ENCODE measurements at regions not wholly inside any gene's neighbourhood (a gene's known extent, or its start where the extent isn't known, plus 50 kb on each side); places are given as distances from the start of the nearest gene placed in this dataset.
"Not testable (repeated sequence)": the region's sequence is repeated elsewhere in the genome, so short reads cannot be mapped to it uniquely, and the experiment has no call there.

DNA sequence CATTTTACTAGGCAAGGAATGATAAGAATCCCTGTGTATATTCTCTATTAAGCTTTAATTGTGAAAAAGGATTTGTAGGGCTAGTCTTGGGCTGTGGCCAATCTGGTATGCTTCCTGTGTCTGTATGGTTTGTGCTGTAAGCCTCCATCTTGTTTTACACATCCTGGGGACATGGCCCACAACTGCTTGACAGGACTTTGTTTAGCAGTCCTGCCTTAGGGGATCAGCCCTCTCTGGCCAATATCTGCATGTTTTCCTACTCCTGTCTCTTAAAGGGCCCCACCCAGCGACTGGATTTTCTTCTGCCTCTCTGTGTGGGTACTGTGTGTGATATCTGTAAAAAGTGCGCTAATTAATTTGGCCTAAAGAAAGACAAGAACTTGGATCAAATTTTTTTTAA is 813.2 kb downstream of the PLA2G4A start:
- no peak for DNase-seq
- no peak for ATAC-seq
- intact Hi-C loops (cut with micrococcal nuclease): no loop called here

DNA sequence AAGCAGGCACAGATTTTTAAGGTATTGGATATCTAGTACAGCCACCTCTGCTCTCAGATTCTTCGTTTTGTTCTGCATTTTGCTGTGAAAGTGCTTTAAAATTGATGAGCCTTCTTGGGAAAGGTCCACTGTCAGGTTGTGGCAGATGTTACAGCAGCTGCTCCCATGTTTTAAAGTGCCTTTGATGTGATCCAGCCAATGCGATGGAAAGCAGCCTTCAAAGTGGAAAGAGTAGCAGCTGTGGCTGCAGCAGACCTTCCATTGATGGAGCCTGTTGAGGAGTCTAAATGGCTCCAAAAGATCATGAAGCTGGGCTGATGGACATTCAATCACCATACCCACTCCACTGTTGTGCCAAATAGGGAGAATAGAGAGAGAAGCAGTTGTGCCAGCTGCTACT is 816.9 kb downstream of the PLA2G4A start:
- DNase-seq (no peak), ATAC-seq (no peak)
- intact Hi-C loops (cut with micrococcal nuclease): no loop called here

DNA sequence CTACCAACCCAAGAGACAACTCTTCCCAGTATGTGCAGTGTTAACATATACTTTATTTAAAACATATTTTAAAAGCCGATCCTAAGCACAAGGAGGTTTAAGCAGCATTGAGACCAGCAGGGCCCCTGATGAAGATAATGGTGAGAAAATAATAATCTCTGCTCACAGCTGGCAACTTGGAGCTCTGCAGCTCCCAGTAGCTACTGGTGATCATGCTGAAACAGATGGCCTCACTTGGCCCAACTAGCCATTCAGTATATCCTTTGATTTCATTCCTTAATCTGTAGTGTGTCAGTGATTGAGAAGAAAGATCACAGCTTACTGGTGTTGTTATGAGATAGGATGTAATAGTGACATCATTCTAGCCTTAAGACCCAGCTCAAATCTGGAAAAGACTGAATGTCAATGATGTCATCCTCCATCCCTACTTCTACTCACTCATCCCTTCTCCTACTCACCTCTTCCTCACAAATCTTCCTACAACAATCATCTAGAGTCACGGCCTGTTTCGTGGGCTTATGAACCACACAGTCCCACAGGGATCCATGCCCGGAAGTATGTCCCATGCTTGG is 817.9 kb downstream of the PLA2G4A start:
- no peak for ATAC-seq
- intact Hi-C loops (cut with micrococcal nuclease): no loop called here
- no peak for DNase-seq

DNA sequence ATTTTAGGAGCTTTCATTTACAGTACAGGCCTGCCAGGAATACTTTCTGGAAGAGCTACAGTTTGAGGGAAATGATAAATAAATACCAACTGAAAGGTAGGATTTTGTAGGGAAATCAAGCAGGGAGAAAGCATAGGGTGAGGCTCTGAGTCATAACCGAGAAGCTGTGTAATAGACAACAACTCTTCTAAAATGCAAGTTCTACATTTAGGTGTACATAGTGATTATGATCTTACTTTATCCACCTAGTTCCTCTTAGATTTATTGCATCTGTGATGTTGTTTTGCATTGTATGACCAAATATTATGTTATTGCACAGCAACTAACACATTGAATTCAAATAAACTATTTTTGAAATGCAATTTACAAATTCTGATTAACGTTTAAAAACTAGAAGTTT is 819.3 kb downstream of the PLA2G4A start:
- DNase-seq (no peak), ATAC-seq (no peak)
- intact Hi-C loops (cut with micrococcal nuclease): no loop called here

DNA sequence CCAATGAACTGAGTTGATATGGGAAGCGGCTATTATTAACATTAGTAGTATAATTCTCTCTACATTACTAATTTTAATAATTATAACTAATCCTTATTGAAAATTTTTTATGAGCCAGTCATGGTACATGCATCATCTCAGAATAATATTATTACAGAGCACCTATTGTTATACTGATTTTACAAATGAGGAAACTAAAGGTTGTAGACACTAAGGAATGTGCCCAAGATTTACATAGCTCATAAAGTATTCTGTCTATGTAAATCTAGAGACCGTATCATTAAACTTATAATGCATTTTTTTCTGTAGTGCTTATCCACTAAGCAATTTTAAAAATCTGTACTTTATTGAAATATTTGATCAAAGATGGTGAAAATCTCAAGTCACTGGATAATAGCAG is 825.9 kb downstream of the PLA2G4A start:
- intact Hi-C loops (cut with micrococcal nuclease): no loop called here
- DNase-seq: no peak
- no peak for ATAC-seq

DNA sequence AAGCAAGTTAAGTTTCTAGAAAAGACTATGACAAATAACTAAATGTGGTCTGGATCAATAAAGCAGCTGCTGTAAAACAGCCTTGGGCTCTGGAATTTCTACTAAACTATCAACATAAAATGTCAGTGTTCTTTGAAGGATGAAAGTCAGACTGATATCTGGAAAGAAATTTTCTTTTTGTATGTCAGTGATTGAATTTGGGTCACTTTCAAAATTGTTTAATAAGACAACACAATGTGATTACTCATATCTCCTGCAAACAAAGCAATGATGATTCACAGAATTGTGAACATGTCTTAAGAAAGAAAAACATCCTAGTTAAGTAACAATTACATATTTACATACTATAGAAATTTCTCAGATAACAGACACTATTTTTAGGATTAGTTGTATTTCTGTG is 826.4 kb downstream of the PLA2G4A start:
- ATAC-seq: no peak
- DNase-seq: no peak
- intact Hi-C loops (cut with micrococcal nuclease): no loop called here

DNA sequence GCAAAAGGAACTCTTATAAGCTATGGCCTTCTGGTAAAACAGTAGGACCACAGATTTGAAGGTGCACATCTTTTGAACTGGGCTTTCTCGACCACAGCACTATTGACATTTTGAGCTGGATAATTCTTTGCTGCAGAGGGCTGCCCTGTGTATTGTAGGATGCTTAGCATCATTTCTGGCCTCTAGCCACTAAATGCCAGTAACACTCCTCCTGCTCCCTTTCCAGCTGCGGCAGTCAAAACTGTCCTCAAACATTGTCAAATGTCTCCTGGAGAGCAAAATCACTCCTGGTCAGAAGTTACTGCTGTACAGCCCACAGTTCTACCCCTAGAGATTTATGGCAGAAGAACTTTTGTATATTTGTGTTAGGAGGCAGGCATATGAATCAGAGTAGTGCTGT is 836.7 kb downstream of the PLA2G4A start:
- ATAC-seq (no peak), DNase-seq (no peak)
- intact Hi-C loops (cut with micrococcal nuclease): no loop called here

DNA sequence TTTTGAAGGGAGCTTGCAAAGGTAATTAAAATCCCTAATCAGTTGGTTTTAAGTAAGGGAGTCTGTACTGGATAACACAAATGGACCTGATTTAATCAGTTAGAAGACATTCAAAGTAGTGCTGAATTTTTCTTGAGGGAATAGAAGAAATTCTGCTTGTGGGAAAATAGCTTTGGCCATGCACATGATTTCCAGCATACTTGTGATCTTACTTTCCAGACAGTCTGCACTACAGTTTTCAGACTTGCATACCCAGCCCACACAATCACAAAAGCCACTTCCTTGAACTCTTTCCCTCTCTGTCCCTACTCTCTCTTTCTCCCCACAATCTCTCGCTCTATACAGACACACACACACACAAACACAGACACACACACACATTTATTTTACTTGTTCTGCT is 852.1 kb downstream of the PLA2G4A start:
- intact Hi-C loops (cut with micrococcal nuclease): no loop called here
- ATAC-seq (no peak), DNase-seq (no peak)

DNA sequence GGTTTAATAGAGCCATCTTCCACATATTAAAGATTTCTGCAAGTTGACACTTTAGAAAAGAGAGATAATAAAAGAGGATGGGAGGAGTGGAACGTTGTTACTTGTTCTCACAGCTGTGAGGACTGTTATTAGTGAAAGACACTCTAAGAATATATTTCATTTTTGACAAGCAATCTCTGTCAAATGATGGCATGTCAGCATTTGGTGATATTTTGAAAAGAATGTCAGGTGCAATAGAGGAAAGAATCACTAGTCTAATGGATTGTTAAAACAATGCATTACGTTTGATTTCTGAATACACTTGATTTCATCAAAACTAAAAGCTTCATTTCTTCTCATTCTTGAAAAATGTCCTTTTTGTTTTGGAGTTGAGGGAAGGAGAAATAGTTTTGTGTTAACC is 853.4 kb downstream of the PLA2G4A start:
- no peak for DNase-seq
- intact Hi-C loops (cut with micrococcal nuclease): no loop called here
- ATAC-seq: no peak

DNA sequence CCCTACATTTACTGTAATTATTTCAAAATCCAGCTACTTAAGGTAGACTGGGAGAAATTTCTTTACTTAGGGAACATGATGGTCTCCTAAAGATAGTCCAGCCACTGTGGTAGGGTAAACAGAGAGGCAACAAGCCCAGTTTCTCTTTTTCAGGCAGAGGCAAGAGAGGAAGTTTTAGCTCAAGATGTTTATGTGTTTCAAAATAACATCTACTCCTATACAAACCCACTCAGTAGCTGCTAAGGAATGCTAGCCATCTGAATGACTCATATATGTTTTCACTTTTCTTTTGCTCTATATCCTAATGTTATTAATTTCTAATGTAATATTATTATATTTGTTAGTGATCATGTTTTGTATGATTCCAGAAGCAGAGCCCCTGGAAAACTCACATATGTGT is 856.6 kb downstream of the PLA2G4A start:
- no peak for ATAC-seq

DNA sequence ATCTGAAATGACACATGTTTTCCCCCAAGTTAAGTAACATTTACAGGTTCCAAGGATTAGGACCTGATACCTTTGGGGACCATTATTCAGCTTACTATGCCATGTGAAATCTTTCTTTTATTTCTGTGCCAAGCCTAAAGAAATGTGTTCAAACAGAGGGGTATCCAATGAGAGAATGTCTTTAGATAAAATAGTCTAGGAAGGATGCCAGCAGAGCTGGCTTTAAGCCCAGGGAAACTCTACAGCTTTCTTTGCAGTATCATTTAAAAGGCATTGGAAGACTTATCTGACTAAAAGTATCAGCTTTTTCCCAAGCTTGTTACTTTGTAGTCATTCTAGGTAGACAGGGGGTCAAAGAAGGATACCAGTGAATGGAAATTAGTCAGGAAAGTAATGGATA is 860.4 kb downstream of the PLA2G4A start:
- ATAC-seq: no peak

More for the DNA sequence above, 856.6 kb downstream of the PLA2G4A start:
- DNase-seq: no peak
- intact Hi-C loops (cut with micrococcal nuclease): no loop called here

DNA sequence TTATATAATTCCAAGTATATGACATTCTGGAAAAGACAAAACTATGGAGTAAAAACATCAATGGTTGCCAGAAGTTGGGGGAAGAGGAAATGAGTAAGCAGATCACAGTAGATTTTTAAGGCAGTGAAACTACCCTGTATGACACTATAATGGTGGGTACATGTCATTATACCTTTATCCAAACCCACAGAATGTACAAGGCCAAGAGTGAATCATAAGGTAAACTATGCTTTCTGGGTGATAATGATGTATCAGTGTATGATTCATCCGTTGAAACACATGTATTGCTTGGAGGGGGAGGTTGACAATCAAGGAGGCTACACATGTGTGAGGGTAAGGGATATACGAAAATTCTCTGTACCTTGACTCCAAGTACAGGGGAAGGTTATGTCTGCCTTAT is 862.7 kb downstream of the PLA2G4A start:
- no peak for DNase-seq
- intact Hi-C loops (cut with micrococcal nuclease): no loop called here
- no peak for ATAC-seq

More for the DNA sequence above, 860.4 kb downstream of the PLA2G4A start:
- no peak for DNase-seq
- intact Hi-C loops (cut with micrococcal nuclease): no loop called here

DNA sequence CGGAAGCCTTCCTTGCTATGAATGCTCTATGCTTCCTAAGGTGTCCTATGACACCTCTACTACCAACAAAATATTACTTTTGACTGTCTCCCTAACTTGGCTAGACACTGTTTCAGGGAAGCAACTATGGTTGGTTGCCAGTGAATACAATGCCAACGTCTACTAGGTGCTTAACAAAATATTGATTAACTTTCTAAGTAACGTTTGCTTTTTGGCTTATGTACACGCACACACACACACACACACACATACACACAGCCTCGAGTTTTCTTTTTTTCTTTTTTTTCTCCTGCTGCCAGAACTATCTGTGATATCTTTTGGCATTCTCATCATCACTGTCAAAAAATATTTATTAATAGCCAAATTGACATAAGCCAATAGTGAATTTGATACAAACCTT is 864.0 kb downstream of the PLA2G4A start:
- no peak for DNase-seq
- no peak for ATAC-seq
- intact Hi-C loops (cut with micrococcal nuclease): no loop called here

DNA sequence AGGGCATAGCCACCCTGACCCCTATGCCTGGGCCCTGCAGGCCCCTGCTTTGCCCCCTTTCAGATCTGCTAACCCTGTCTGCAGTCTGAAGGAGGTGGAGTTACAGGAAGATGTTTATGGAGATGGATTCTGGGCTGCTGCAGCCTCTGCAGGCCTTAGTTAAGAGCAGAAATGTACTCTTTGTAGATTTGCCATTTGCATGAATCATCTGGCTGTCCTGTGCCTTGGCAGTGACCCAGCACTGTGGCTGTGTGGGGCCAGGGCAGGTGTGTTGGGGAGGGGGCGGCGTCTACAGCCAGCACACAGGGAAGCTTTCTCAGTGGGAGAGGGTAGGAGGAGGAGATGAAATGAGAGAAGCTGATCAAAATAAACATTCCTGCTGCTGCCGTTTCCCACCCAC is 867.3 kb downstream of the PLA2G4A start:
- intact Hi-C loops (cut with micrococcal nuclease): no loop called here
- DNase-seq (no peak), ATAC-seq (no peak)

DNA sequence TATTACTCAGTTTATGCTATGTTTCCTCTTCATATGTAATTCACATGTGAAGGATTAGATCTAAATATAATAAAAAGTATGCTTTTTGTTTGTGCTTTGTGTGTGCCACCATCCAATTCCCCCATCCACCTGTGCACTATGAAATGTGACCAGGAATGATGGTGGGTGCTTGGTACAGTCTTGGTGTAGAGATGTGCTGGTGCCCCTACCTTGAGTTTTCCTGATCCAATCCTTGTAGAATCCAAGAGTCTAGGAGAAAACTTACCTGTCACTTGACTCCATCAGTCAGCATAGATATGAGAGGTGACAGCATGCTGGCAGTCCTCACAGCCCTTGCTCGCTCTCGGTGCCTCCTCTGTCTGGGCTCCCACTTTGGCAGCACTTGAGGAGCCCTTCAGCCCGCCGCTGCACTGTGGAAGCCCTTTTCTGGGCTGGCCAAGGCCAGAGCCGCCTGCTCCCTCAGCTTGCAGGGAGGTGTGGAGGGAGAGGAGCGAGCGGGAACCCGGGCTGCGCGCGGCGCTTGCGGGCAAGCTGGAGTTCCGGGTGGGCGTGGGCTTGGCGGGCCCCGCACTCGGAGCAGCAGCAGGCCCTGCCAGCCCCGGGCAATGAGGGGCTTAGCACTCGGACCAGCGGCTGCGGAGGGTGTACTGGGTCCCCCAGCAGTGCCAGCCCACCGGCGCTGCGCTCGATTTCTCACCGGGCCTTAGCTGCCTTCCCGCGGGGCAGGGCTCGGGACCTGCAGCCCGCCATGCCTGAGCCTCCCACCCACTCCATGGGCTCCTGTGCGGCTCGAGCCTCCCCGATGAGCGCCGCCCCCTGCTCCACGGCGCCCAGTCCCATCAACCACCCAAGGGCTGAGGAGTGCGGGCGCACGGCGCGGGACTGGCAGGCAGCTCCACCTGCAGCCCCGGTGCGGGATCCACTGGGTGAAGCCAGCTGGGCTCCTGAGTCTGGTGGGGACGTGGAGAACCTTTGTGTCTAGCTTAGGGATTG is 874.7 kb downstream of the PLA2G4A start:
- DNase-seq; intact Hi-C loops (cut with micrococcal nuclease): not testable (repeated sequence)

DNA sequence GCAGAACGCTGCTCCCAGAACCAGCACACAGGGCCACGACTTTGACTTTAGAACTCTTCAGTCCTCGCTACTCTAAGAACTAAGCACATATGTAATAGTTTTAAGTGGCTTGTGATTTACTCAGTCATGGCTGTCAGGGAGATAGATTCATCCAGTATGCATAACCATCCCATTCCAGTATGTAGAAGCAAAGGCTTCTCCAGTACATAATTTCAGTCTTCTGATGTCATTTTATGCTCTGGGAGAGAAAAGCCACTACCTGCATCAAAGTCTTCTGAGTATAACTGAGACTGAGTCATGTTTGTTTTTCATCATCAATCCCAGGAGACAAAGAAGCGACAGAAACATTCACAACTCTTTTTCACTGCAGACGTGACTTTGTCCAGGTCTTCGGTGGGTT is 885.7 kb downstream of the PLA2G4A start:
- no peak for DNase-seq
- intact Hi-C loops (cut with micrococcal nuclease): no loop called here
- no peak for ATAC-seq

More for the DNA sequence above, 874.7 kb downstream of the PLA2G4A start:
- not testable (repeated sequence) for ATAC-seq

DNA sequence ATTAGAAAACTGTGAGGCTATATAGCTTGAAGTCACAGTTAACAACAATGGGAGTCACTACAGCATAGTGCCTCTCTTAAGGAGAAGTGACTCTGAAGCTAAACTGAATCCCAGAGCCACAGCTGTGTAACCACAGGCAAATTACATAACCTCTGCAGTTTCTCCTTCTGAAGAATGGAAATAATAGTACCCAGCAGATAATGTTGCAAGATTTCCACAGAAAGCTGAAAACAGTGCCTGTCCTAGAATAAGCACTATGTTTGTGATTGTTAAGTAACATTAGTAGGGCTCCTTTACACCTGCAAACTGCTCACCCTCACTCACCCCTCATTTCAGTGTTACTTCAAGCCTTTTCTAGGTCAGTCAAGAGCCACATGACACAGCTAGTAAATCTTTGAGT is 886.7 kb downstream of the PLA2G4A start:
- no peak for ATAC-seq
- DNase-seq: no peak
- intact Hi-C loops (cut with micrococcal nuclease): no loop called here

DNA sequence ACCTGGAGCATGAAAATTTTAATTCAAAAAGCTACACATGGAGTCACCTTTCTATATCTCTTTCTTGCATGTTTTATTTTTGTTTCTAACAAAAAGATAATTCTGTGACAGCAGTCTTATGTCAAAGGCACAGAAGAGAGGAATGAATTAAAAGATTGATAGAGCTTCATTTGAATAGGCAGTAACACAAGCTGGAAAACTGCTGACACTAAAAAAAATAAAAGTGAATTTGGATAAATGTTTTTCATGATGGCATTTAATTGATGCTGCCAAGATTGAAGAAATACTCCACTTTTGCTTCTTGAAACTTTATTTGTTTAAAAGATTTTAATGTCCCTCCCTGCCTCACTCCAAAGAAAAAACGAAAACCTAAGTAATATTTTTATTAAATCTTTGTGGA is 887.4 kb downstream of the PLA2G4A start:
- ATAC-seq (no peak), DNase-seq (no peak)
- intact Hi-C loops (cut with micrococcal nuclease): no loop called here

DNA sequence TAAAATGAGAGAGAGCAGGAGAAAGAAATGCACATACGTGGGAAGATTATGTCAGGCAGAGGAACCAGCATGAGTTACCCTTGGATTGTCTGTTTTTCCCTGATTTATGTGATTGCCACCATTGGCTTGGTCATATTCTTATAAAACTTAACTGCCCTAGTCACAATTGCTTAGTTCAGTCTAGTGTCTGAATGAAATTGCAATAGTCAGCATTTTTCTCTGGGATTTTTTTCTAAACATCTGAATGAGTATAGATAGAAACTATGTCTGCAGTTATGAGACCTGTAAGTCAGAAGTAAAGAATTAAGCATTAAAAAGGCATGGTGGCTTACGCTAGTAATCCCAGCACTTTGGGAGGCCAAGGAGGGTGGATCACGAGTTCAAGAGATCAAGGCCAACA is 889.8 kb downstream of the PLA2G4A start:
- intact Hi-C loops (cut with micrococcal nuclease): no loop called here
- ATAC-seq: no peak
- DNase-seq: no peak

DNA sequence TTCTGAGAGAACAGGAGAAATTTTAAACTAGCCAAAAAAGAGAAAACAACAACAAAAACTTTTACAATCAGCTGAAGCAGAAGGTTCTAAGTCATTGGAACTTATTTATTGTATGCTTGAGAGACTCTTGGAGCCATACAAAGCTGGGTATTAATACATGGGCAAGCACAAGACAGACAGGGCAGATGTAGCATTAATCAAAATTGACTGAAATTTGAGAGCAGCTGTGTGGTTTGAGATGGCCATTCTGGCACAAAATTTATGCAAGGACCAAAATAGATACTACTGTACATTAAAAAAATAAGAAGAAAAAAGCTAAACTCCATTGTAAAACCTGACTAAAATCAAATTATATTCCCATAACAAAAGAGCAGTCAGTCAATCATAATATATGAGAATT is 892.5 kb downstream of the PLA2G4A start:
- no peak for DNase-seq
- intact Hi-C loops (cut with micrococcal nuclease): no loop called here
- no peak for ATAC-seq

DNA sequence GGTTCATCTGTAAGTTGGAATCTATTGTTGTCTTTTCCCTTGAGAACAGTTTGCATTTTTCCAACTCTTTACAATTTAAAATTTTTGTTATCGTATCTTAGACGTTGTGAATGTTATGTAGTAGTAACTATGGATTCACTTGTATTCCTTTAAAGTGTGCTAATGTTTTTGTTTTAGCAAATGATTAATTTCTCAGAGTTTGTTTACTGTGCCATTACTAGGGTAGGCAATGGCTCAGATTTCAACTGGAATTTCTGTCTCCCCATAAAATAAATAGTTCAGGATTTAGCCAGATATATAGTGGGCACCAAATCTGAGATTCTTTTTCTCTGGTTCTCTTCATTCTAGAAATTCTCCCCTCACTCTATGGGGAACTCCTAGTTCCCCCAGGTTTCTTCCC is 896.5 kb downstream of the PLA2G4A start:
- no peak for DNase-seq
- ATAC-seq: no peak
- intact Hi-C loops (cut with micrococcal nuclease): no loop called here
